IMR-90 (cell line): ENCODE measurements at regions not wholly inside any gene's neighbourhood (a gene's known extent, or its start where the extent isn't known, plus 50 kb on each side); places are given as distances from the start of the nearest gene placed in this dataset.

Experiments used
- ATAC-seq: fragments of 200-7000 bp; cut with Tn5 transposase; 2 replicates; pipeline ENCODE4 v1.9.1; 2020; ENCODE audit warnings: low read depth, mild to moderate bottlenecking, moderate library complexity
- BruUV-seq: library from RNA; stranded (reverse); fragments of 400-500 nt; replicated peaks from 2 replicates; lab custom pipeline; 2021; lab: Mats Ljungman, UMichigan
- CTCF ChIA-PET: fragments of 300-600 bp; formaldehyde crosslinking; extraction: SDS; loops from one replicate; lab custom pipeline; 2021; ENCODE audit warnings: antibody characterized with exemption; lab: Yijun Ruan, JAX
- POLR2A ChIA-PET: fragments of 300-600 bp; sonication (Branson Sonifier 250); formaldehyde crosslinking; loops from one replicate; lab custom pipeline; 2022; ENCODE audit warnings: antibody characterized with exemption; ENCODE audit not compliant: unreplicated experiment; lab: Charles Lee
- DNase-seq: peaks from one replicate; pipeline ENCODE4 v3.0.0; 2013
- H2AFZ ChIP-seq: replicated peaks from 2 replicates; pipeline ENCODE3; 2013; ENCODE audit warnings: low read length, mild to moderate bottlenecking; ENCODE audit not compliant: poor library complexity
- H2AK5ac ChIP-seq: 2 replicates; pipeline ENCODE4 v1.6.1; 2013; ENCODE audit warnings: low read depth, low read length, inconsistent platforms
- H2AK9ac ChIP-seq: replicated peaks from 2 replicates; pipeline ENCODE3; 2013; ENCODE audit warnings: mild to moderate bottlenecking, low read depth, low read length, moderate library complexity; ENCODE audit not compliant: poor library complexity
- H2BK120ac ChIP-seq: 2 replicates; pipeline ENCODE4 v1.6.1; 2013; ENCODE audit warnings: low read depth, low read length, inconsistent platforms
- H2BK15ac ChIP-seq: 3 replicates; pipeline ENCODE4 v1.6.1; 2013; ENCODE audit warnings: low read depth, low read length, inconsistent platforms
- H2BK20ac ChIP-seq: 2 replicates; pipeline ENCODE4 v1.6.1; 2013; ENCODE audit warnings: low read depth, mild to moderate bottlenecking, inconsistent platforms, low read length, moderate library complexity
- H2BK5ac ChIP-seq: 2 replicates; pipeline ENCODE4 v1.6.1; 2013; ENCODE audit warnings: mild to moderate bottlenecking, low read depth, low read length, inconsistent platforms; ENCODE audit not compliant: poor library complexity, severe bottlenecking
- H3K14ac ChIP-seq: replicated peaks from 2 replicates; pipeline ENCODE4 v1.6.1; 2013; ENCODE audit warnings: low read depth, low read length, inconsistent platforms
- H3K18ac ChIP-seq: 2 replicates; pipeline ENCODE4 v1.6.1; 2013; ENCODE audit warnings: low read depth, low read length, control low read depth
- H3K23ac ChIP-seq: 2 replicates; pipeline ENCODE4 v1.6.1; 2013; ENCODE audit warnings: low read depth, low read length, inconsistent platforms
- H3K27ac ChIP-seq: 2 replicates; pipeline ENCODE4 v1.5.1; 2013; ENCODE audit warnings: mild to moderate bottlenecking, control low read depth, low read length; ENCODE audit not compliant: insufficient read depth
- H3K27me3 ChIP-seq: 2 replicates; pipeline ENCODE4 v1.6.1; 2013; ENCODE audit warnings: low read length; ENCODE audit not compliant: control insufficient read depth, insufficient read depth
- H3K36me3 ChIP-seq: 2 replicates; pipeline ENCODE4 v1.6.1; 2013; ENCODE audit warnings: low read length, mixed read lengths; ENCODE audit not compliant: control insufficient read depth, insufficient read depth
- H3K4ac ChIP-seq: 2 replicates; pipeline ENCODE4 v1.6.1; 2013; ENCODE audit warnings: low read depth, low read length, inconsistent platforms
- H3K4me1 ChIP-seq: 2 replicates; pipeline ENCODE4 v1.6.1; 2013; ENCODE audit warnings: low read length, mixed read lengths; ENCODE audit not compliant: control insufficient read depth, insufficient read depth
- H3K4me2 ChIP-seq: 2 replicates; pipeline ENCODE4 v1.6.1; 2013; ENCODE audit warnings: low read depth, mild to moderate bottlenecking, control low read depth, low read length, moderate library complexity
- H3K4me3 ChIP-seq: 2 replicates; pipeline ENCODE4 v1.5.1; 2013; ENCODE audit warnings: low read depth, mild to moderate bottlenecking, control low read depth, low read length, moderate library complexity; ENCODE audit not compliant: insufficient read depth
- H3K56ac ChIP-seq: 2 replicates; pipeline ENCODE4 v1.6.1; 2013; ENCODE audit warnings: low read length, inconsistent platforms; ENCODE audit not compliant: insufficient read depth; ENCODE audit errors: extremely low read depth
- H3K79me1 ChIP-seq, 2 experiments: 2 replicates each; pipeline ENCODE4 v1.6.1; 2013; ENCODE audit warnings: low read length in 2 of 2, inconsistent platforms in 1 of 2, low read depth in 1 of 2
- H3K9ac ChIP-seq: 2 replicates; pipeline ENCODE4 v1.6.1; 2013; ENCODE audit warnings: low read depth, low read length, control low read depth
- H3K9me1 ChIP-seq: 2 replicates; pipeline ENCODE4 v1.6.1; 2013; ENCODE audit warnings: low read length, inconsistent platforms; ENCODE audit not compliant: insufficient read depth
- H3K9me3 ChIP-seq: 2 replicates; pipeline ENCODE4 v1.6.1; 2013; ENCODE audit warnings: low read length; ENCODE audit not compliant: control insufficient read depth, insufficient read depth
- H4K20me1 ChIP-seq: 2 replicates; pipeline ENCODE4 v1.6.1; 2013; ENCODE audit warnings: low read length, inconsistent platforms; ENCODE audit not compliant: insufficient read depth
- H4K5ac ChIP-seq: 2 replicates; pipeline ENCODE4 v1.6.1; 2013; ENCODE audit warnings: mild to moderate bottlenecking, low read depth, low read length, control low read depth
- H4K8ac ChIP-seq, 2 experiments: 2 replicates each; pipeline ENCODE4 v1.6.1; 2013; ENCODE audit warnings: low read depth in 2 of 2, low read length in 2 of 2, control low read depth in 1 of 2, inconsistent platforms in 1 of 2
- H4K91ac ChIP-seq: 2 replicates; pipeline ENCODE4 v1.6.1; 2013; ENCODE audit warnings: low read depth, low read length, inconsistent platforms; ENCODE audit not compliant: insufficient read depth
- CEBPB ChIP-seq: IDR thresholded peaks from 2 replicates; pipeline ENCODE4 v1.6.1; 2012; ENCODE audit warnings: low read depth, low read length, improper control_type of control experiment
- CHD1 ChIP-seq: IDR thresholded peaks from 2 replicates; pipeline ENCODE4 v1.6.1; 2012; ENCODE audit warnings: low read depth, low read length, improper control_type of control experiment
- CTCF ChIP-seq: conservative IDR thresholded peaks from 2 replicates; pipeline ENCODE4 v1.5.1; 2012; ENCODE audit warnings: mild to moderate bottlenecking, low read depth, low read length, improper control_type of control experiment
- FOS ChIP-seq: fragments of 150-350 bp; IDR thresholded peaks from 2 replicates; pipeline ENCODE4 v1.6.1; 2016; ENCODE audit warnings: low read depth, low read length
- MAZ ChIP-seq: IDR thresholded peaks from 2 replicates; pipeline ENCODE4 v1.6.1; 2012; ENCODE audit warnings: low read depth, mild to moderate bottlenecking, low read length, improper control_type of control experiment, moderate library complexity, borderline replicate concordance
- MXI1 ChIP-seq: IDR thresholded peaks from 2 replicates; pipeline ENCODE4 v1.6.1; 2012; ENCODE audit warnings: low read depth, mild to moderate bottlenecking, low read length, moderate library complexity, borderline replicate concordance
- USF2 ChIP-seq: fragments of 150-350 bp; IDR thresholded peaks from 2 replicates; pipeline ENCODE4 v1.6.1; 2017; ENCODE audit warnings: mild to moderate bottlenecking, antibody characterized with exemption, low read length, low read depth
- WGBS, 2 experiments: methylation state at CpG; one replicate each; pipeline versions ENCODE4 v1.1.5 to v1.1.7; 2013; ENCODE audit warnings: missing lambda C conversion rate in 2 of 2; ENCODE audit not compliant: insufficient read length in 1 of 2; ENCODE audit errors: extremely low coverage in 2 of 2; 5-methylcytosine and 5-hydroxymethylcytosine counted together
- dilution Hi-C: fragments of 300-500 bp; cut with HindIII; formaldehyde crosslinking; loops from one replicate; pipeline ENCODE4 v1.14.3; 2018; ENCODE audit warnings: low sequenced_read_pairs; ENCODE audit not compliant: unreplicated experiment
- in situ Hi-C: fragments of 300-500 bp; cut with MboI; formaldehyde crosslinking; loops from 3 replicates; pipeline ENCODE4 v1.14.3; 2019; ENCODE audit warnings: low sequenced_read_pairs, inconsistent platforms, mixed read lengths
- intact Hi-C: fragments of 100-400 bp; cut with micrococcal nuclease; formaldehyde crosslinking; loops from 2 replicates; pipeline ENCODE4 v1.10.0; 2022

GRCh38 chr18:51647346-51647745 is 449.9 kb upstream of the MEX3C start:
- ATAC-seq (no peak), DNase-seq (no peak)
- H4K8ac ChIP-seq = no peak overlapping the region
- no peaks in the 10 kb centered on the region for H3K79me1 ChIP-seq
- TF ChIP-seq FOS (no peak), CEBPB (no peak), MXI1 (no peak), MAZ (no peak), CTCF (no peak), CHD1 (no peak), USF2 (no peak)
- H2BK20ac ChIP-seq = no peak overlapping the region
- no peak overlapping the region for H4K91ac ChIP-seq
- no peak overlapping the region for H3K27ac ChIP-seq
- H2BK15ac ChIP-seq = no peak overlapping the region
- no peaks in the 10 kb centered on the region for H4K20me1 ChIP-seq
- H2BK5ac ChIP-seq = no peak overlapping the region
- H4K5ac ChIP-seq = no peak overlapping the region
- H3K4me1 ChIP-seq = no peaks in the 10 kb centered on the region
- H3K36me3 ChIP-seq = no peaks in the 10 kb centered on the region
- no peak overlapping the region for H3K56ac ChIP-seq
- no peak overlapping the region for H3K14ac ChIP-seq
- H3K4ac ChIP-seq = no peak overlapping the region
- no peak overlapping the region for H3K4me2 ChIP-seq
- WGBS, 2 experiments = 100% methylated on average over 1 of the region's 1 CpG; no CpG with 5 or more reads in 1 of the 2 experiments
- intact Hi-C loops = no loop called here
- no peak overlapping the region for H2AFZ ChIP-seq
- dilution Hi-C loops = no loop called here
- BruUV-seq = no TSS peak
- peaks cover 5% of the 10 kb centered on the region for H3K9me3 ChIP-seq
- H3K18ac ChIP-seq = no peak overlapping the region
- H3K9me1 ChIP-seq = no peaks in the 10 kb centered on the region
- no peak overlapping the region for H3K9ac ChIP-seq
- no peaks in the 10 kb centered on the region for H3K27me3 ChIP-seq
- in situ Hi-C loops = no loop called here
- H3K23ac ChIP-seq = no peak overlapping the region
- H3K4me3 ChIP-seq = no peak overlapping the region
- CTCF ChIA-PET = no interaction called here
- no peak overlapping the region for H2AK5ac ChIP-seq
- no peak overlapping the region for H2AK9ac ChIP-seq
- H2BK120ac ChIP-seq = no peak overlapping the region
- POLR2A ChIA-PET = no interaction called here
